GM18517 (cell line): ENCODE measurements at regions not wholly inside any gene's neighbourhood (a gene's known extent, or its start where the extent isn't known, plus 50 kb on each side); places are given as distances from the start of the nearest gene placed in this dataset.
"Not testable (repeated sequence)": the region's sequence is repeated elsewhere in the genome, so short reads cannot be mapped to it uniquely, and the experiment has no call there.

Experiments
- ATAC-seq: cut with Tn5 transposase; IDR thresholded peaks from one replicate; pipeline ENCODE4 v1.9.1; 2021; ENCODE audit warnings: mild to moderate bottlenecking, moderate library complexity; ENCODE audit not compliant: unreplicated experiment

DNA sequence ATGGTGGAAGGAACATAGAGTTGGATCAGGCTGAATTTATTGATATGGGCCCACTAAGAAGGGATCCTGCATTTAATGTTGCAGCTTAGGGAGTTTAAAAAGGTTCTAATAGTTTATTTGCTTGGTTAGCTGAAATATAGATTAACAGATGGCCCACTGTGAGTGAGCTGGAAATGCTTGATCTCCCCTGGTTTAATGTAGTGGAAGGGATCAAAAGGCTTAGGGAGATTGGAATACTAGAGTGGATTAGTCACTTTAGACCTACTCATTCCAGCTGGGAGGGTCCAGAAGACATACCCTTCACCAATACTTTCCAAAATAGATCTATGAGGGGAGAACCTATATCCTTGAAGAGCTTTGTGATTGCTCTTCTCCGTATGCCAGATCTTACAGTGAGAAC is 130.1 kb upstream of the ZC3H12C start:
- no peak for ATAC-seq

DNA sequence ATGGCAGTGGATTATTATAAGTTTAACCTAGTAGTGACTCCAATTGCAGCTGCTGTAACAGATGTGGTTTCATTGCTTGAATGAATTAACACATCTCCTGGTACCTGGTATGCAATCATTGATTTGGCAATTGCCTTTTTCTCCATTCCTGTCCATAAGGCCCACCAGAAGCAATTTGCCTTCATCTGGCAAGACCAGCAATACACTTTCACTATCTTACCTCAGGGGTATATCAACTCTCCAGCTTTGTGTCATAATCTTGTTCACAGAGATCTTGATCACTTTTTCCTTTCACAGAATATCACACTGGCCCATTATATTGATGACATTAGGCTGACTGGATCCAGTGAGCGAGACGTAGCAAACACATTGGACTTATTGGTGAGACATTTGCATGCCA is 128.7 kb upstream of the ZC3H12C start:
- no peak for ATAC-seq

DNA sequence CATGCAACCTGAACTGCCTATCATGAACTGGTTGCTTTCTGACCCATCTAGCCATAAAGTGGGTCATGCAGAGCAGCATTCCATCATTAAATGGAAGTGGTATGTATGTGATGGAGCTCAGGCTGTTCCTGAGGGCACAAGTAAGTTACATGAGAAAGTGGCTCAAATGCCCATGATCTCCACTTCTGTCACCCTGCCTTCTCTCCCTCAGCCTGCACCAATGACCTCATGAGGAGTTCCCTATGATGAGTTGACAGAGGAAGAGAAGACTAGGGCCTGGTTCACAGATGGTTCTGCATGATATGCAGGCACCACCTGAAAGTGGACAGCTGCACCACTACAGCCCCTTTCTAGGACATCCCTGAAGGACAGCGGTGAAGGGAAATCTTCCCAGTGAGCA is 127.7 kb upstream of the ZC3H12C start:
- ATAC-seq: not testable (repeated sequence)

DNA sequence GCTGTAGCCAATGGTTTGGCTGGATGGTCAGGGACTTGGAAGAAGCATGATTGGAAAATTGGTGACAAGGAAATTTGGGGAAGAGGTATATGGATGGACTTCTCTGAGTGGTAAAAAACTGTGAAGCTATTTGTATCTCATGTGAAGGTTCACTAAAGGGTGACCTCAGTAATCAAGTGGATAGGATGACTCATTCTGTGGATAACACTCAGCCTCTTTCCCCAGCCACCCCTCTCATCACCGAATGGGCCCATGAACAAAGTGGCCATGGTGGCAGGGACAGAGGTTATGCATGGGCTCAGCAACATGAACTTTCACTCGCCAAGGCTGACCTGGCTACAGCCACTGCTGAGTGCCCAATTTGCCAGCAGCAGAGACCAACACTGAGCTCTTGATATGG is 127.3 kb upstream of the ZC3H12C start:
- ATAC-seq: not testable (repeated sequence)

DNA sequence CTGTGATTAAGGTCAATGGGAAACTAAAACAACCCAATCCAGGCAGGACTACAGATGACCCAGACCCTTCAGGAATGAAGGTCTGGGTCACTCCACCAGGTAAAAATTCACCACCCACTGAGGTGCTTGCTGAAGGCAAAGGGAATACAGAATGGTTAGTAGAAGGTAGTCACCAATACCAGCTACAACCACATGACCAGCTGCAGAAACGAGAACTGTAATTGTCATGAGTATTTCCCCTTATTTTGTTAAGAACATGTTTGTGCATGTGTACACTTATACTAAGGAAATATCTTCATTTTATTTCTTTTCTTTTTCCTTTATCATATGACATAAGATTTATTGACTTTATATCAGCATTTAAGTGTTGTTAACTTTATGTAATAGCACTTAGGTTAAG is 126.1 kb upstream of the ZC3H12C start:
- not testable (repeated sequence) for ATAC-seq

DNA sequence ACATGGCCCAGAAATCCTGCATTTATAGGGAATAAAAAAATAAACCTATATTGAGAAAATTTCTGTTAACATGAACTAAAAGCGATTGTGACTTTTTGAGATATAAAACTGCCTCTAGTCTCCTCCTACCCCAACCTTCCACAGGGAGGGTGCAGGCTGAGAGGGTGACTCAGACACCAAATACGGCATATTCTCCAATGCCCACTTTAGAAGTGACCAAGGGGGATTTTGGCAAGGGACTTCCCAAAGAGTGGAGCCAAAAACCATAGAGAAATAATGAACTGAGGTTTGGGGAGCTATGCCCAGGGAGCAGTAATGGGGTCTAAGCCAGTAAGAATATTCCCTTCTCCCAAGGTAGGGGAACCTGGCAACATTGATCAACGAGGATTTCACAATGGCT is 124.9 kb upstream of the ZC3H12C start:
- ATAC-seq: no peak

DNA sequence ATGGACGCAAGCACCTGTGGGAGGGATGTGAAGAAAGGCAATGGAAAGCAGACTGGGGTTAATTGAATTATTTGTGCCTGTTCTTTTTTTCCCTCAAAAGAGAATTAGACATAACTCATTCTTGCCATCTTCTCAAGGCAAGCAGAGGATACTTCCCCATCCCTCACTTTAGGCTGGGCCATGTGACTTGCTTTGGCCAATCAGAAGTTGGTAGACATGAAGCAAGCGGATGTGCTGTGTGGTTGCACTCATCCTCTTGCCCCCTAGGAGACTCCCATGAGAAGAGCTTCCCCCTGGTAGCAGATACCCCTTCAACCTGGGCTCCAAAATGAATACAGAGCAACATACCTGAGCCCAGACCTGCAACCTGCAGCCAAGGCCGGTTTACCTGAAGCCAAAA is 124.4 kb upstream of the ZC3H12C start:
- no peak for ATAC-seq

DNA sequence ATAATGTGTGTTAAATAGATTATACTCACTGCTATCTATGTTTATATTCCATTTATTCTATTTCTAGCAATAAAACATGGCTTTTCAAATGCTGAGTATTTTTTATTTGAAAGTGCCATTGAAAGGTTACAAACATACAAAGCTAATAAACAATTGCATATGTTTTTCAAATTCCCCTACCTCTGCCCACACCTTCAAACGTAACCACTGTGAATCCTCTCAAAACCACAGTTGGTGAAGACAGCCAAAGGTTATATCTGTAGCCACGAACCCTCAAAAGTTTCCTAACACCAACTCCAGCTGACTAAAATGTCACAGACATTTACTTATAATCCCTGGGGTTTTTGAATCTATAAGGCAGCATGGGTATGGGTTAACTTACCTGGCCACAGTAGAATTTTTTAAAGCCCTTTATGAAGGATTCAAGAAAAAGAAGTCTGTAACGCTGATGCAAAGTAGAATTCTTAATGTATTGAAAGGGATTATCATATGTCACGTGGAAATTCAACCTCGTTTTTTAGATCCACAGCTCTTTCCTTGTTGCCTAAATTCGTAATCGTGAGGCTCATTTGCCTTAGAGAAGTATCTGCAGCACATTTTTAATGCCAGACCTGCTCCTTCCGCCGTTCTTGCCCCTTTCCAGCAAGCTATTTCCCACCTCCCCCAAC is 122.5 kb upstream of the ZC3H12C start:
- peak; percentile 62 for ATAC-seq

DNA sequence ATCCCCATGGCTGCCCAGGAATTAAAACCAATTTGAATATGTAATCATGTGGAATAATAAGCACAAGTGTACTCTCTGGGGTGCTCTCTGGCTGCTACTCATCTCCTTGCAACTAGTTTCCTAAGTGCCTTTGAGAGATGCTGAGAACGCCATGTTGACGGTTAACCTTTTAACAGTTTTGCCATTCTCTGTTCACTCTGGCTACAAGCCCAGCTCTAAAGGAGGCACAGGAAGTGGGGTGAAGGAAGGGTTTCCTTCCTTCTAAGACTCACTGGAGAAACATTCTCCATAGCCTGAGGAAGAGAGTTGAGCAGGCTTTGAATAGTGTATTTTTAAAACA is 122.0 kb upstream of the ZC3H12C start:
- no peak for ATAC-seq

DNA sequence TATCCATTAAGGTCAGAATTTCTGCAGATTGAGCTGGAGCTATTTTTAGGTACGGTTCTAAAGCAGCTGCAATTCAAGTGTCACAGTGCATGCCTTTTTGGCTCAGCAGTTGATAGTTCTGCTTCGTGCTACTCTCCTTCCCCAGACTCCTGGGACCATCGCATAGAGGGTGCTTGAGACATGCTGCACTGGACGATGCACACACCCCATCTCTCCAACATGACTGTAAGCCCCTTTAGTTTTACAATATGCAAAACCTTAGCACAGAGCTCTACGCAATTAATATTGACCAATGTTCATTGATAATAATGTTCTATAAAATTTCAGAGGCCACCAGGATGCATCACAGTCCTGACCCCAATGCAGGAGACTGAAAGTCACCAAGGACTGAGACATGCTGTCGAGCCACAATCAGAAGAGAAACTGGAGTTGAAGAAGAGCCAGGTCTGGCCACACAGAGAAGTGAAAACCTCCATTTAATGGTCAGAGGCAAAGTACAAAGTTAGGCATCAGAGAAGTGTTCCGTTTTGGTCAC is 120.9 kb upstream of the ZC3H12C start:
- peak; percentile 73 for ATAC-seq

DNA sequence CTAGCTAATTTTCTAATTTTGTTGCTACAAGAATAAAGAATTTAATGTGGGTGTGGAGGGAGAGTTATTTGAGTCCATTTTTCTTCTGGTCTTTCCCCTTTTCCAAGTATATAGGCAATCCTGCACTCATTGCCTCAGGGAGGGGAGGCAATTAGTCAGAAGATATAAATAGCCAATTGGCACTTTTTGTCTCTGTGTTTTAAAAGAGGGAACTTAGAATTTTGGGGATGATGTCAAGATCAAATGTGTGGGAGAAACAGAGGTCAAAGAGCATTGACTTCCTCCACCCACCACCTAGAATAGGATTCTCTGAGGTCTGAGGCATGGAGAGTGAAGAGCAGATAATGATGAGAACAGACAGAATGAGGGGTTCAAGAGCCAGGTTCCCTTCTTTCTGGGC is 120.3 kb upstream of the ZC3H12C start:
- no peak for ATAC-seq

DNA sequence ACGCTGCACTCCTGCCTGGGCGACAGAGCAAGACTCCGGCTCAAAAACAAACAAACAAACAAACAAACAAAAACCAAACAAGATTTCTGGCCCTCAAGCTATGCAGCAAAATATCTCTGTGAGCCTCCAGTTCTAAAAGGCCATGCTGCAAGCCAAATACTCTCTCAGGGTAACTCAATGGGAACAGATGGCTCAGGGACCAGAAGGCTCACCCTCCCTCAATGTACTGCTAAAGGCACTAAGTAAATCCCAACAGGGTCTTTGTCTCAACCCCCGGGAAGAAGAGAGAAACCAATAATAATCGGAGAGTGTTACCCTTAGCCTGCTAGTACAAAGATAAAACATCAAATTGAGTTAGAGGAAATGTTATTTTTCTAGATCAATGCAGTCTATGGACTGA is 119.7 kb upstream of the ZC3H12C start:
- ATAC-seq: no peak

DNA sequence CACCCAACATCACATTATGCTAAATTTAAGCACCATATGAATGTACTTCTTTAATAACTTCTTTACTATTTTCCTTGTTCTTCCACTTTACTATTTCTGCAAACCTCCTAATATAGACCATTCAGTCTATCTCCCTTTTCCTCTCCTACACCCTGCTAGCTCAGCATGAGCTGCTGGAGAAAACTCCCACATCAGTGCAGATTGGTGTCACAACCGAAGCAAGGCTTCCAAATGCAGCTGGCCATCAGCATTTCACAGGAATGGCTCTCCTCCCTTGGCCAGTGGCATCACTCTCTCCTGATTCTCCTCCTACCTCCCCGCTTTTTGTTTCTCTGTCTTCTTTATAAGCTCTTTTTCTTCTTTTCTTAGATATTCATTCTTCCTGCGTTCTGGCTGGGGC is 118.7 kb upstream of the ZC3H12C start:
- no peak for ATAC-seq

DNA sequence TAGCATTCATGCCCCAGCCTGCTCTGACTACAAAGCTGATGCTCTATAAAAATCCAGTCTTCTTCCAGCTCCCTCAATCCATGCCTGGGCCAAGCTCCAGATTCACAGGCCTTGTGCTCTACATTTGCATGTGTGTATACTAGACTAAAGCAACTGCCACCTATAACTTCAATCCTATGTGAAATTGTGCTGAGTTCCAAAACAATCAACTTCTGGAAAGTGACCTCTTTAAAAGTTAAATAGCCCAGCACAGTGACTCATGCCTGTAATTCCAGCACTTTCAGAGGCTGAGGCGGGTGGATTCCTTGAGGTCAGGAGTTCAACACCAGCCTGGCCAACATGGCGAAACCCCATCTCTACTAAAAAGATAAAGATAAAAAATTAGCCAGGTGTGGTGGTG is 114.3 kb upstream of the ZC3H12C start:
- ATAC-seq: no peak

DNA sequence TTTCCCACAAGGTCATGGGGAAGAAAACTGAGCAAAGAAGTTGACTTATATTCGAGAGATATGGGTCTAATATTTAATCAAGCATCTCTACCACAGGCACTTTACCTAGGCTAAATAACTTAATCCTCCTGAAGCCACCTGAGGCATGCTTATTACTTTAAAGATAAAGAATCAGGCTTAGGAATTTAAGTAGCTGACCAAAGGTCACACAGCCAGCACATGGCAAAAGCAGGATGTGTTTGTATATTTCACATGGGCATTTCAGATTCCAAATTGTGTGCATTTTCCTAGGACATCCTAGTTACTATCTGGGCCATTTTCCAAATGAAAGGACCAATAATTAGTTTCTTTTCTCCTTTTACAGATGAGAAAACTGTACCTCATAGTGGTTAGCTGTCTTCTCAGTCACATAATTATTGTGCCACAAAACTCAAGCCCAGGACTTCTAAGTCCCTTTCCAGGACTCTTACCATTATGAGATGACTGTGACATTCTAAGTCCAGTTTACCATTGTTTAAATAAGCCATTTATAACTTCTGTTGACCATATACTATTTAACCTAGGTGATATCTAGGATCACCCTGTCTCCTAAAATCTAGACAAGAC is 112.1 kb upstream of the ZC3H12C start:
- no peak for ATAC-seq

DNA sequence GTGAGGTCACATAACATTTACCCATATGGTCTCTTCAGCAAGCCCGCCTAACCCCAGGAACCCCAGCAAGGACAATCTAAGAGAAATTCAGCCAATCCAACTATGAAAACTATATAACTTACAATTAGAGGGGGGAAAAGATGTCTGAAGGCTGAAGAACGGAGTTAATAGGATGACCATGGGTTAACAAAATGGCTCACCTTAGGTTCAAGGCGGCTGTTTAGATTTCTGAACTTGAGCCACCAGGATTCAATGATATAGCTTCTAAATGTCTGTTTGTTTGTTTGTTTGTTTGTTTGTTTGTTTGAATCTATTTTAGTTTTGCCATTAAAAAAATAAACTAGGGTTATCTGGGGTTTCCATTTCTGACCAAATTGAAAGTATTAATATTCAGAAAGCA is 109.8 kb upstream of the ZC3H12C start:
- ATAC-seq: no peak

DNA sequence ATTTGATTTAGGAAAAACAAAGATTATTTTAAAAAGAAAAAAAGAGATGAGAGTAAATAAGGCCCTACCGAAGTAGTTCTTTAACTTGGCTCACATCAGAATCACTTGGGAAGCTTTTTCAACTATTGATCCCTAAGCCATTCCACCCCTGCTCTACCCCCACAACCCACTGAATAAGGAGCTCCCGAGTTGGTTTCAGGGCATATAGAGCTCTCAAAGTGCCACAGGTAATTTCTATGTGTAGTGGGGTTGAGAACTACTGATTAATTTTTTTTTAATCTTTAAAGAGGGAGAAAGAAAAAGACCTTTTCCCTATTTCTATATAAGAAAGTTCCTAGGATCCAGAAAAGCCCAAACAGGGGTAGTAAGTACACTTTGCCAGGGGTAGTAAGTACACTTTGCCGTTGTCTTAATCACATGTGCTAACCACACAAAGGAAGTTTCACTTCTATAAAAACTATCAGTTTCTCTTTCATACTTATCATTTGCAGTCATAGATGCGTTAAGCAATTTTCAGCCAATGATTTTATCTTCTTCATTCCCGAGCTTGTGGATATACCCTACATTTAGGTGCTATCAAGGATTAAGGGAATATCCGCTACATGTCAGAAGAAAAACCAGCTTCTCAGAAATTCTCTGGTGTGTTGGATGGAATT is 108.4 kb upstream of the ZC3H12C start:
- peak; percentile 98 for ATAC-seq

DNA sequence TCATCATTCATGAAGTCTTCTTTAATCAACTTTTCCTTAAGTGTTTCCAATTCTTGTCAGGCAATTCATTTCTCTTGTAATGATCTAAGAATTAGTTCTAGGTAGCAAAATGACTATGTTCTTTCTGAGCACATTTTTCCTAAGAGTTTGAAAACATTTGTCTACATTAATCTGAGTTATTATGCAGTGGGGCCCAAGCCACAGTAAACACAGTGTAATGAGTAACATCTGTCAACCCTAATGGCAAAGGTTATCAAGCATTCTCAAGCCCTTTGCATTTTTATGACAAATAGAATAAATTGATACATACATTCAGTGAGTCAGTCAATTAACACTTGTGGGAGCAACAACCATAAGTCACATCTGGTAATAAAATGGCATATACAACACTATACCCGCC is 106.7 kb upstream of the ZC3H12C start:
- no peak for ATAC-seq

DNA sequence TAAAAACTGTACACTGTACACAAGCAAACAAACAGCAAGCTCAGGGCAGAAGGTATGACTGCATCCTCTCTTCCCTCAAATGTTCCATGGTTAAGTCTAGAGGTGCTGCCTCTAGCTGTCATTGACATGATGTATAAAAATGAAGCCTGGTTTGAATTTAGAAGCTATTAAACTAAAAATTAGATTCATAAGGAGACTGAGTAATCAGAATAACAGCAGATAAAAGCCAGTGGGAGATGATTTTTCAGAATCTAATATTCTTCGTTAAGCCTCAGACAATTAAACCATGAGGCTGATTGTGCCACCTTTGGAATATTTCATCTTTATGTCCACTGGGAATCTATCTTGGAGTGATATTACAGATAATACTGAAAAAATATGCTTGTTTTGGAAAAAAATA is 101.4 kb upstream of the ZC3H12C start:
- no peak for ATAC-seq

DNA sequence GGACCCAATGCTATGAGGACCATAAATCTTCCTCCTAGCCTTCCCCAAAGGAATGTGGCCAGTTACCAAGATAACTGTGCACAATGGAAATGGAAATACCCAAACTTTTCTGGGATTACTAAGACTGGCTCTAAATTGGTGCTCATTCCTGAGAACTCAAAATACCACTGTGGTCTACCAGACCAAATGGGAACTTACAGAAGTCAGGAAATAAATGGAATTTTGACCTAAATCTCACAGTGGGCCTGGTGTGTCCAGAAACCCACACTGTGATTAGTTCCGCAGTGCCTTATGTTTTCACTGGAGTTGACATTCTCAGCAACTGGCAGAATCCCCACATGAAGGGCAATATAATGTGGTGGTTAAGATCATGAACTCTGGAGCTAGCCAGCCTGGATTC is 99.4 kb upstream of the ZC3H12C start:
- ATAC-seq: no peak

DNA sequence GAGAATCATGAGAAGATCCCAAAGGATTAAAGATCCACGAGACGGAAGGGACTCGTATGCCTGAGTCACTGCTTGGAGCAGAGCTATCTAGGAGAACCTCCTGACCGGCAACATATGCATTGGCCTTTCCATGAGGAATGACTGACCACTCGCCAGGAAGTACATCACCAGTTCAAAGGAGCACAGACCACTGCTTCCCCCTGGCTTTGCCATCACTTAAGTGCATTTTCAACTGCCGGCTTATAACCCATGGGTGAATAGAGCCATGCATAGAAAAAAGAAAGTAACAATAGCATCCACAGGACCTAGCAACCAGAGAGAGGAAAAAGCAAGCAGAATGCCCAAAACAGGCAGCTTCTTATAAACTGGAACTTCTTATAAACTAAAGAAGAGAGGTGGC is 98.3 kb upstream of the ZC3H12C start:
- ATAC-seq: no peak

DNA sequence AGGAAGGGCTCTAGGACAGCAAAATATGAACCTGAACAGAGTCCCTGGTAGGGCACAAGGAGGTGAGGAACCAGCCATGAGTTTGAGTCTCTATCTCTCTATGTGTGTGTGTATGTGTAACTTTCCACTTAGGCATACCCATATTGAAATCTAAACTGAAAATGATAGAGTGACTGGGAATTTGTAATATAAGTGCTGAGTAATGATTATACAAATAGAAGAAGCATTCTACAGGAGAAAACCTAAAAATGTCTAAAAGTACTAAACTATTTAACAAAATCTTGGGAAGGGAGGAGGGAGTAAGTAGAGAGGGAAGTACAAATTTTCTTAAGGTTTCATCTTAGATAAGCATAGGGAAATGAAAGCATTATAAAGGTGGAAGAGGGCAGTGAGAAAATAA is 97.1 kb upstream of the ZC3H12C start:
- no peak for ATAC-seq
